NCI-H2227 treated with DMSO at 0.1 percent for 48 hours (cell line): ENCODE measurements at regions not wholly inside any gene's neighbourhood (a gene's known extent, or its start where the extent isn't known, plus 50 kb on each side); places are given as distances from the start of the nearest gene placed in this dataset.
A peak's percentile ranks its signal among the peaks of the same experiment; 100 is the strongest.
"Not testable (repeated sequence)": the region's sequence is repeated elsewhere in the genome, so short reads cannot be mapped to it uniquely, and the experiment has no call there.

Experiments used
- DNase-seq: peaks from one replicate; lab custom pipeline; 2025; lab: John Stamatoyannopoulos, UW

DNA sequence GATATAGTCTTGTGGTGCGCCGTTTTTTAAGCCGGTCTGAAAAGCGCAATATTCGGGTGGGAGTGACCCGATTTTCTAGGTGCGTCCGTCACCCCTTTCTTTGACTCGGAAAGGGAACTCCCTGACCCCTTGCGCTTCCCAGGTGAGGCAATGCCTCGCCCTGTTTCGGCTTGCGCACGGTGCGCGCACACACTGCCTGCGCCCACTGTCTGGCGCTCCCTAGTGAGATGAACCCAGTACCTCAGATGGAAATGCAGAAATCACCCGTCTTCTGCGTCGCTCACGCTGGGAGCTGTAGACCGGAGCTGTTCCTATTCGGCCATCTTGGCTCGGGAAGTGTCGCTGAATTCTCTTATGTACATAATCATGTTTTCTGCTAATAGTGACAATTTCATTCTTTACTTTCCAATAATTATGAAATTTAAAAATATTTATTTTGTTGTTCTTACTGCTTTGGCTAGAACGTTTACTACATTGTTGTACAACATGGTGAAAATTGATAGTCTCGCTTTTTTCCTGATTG lies 61.2 kb upstream of the MINDY3 start:
- peak; percentile 39 for DNase-seq

DNA sequence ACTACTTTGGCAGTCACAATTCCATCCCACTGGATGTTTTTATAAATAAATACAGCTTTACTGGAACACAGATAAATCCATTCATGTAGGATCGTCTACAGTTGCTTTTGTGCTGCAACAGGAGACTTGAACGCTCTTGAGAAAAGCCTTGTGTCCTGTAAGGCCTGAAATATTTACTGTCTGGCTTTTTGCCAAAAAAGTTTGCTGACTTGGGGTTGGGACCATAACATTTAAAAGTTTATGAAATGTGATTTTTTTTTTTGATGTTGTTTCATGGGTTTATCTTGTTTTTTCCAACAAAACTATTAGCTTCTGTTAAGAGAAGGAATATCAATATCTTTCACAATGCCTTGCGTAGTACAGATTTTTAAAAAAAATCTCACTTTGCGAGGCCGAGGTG lies 71.1 kb upstream of the MINDY3 start:
- DNase-seq, result no peak

DNA sequence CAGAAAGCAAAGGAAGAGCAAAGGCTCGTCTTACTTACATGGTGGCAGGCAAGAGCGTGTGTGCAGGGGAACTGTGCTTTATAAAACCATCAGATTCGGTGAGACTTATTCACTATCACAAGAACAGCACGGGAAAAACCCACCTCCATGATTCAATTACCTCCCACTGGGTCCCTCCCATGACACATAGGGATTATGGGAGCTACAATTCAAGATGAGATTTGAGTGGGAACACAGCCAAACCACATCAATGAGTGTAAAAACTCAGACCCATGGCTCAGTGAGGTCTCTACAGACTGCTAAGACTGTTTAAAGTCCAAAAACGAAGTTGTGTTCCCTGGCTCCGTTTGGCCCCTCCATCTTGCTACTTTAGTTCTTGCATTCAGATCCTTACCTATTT lies 79.2 kb upstream of the MINDY3 start:
- not testable (repeated sequence) for DNase-seq

DNA sequence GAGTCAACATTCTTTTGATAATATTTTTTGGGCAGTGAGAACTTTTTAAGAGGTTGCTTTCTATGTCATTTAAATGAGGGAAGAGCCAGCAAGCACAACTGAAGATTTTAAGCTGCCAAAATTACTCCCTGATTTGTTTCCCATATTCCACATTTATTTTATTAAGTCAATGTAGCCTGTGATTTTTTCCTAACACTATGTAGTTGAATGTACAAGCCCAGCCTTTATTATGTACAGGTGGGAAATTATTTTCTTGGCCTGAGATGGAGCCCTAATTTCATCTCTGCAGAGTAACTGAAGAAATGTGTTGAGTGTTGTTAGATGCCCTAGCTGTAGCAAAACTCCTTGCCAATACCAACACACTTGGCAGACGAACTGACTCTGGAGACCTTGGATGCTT lies 83.1 kb upstream of the MINDY3 start:
- no peak for DNase-seq

DNA sequence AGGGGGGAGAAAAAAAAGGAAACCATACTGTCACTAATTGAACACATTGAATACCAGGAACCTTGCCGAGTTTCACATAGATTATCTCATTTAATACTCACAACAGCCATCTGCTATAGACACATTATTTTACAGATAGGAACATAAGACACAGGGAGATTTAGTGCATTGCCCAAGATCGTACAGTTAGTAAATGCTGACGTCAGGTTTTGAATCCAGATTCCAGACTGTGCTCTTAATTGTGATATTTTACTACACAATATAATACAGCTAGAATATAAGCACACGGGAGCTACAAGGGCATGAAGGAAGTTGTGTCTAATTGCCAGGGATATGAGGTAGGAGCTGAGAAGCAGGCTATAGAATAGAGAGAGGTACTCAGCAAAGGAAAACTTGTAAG lies 93.9 kb upstream of the MINDY3 start:
- no peak for DNase-seq

DNA sequence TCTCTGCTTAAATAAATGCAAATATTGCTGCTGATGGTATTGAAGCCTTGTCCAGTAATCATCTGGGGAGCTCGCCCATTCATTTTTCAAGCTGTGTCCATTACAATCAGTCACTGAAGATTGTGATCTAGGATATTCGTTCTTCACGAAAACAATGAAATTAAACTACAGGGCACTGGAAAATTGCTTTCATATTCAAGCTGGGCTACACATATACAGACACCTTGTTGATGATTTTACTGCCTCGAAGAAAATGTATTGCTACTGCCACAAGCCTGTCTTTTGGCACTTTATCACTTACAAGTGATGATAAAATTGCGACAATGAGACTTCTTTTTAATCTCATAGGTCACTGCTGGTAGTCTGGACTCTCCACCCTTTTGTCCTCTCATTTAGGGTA lies 100.0 kb upstream of the MINDY3 start:
- DNase-seq, result no peak

DNA sequence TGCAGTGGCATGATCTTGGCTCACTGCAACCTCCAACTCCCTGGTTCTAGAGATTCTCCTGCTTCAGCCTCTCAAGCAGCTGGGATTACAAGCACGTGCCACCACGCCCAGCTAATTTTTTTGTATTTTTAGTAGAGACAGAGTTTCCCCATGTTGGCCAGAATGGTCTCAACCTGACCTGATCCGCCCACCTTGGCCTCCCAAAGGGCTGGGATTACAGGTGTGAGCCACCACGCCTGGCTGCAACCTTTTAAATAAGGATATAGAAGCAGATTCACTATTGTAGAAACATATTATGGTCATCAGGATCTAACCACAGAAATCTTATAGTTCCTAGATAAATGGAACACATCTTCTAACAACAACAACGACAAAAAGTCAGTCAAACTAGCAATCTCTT lies 112.4 kb upstream of the MINDY3 start:
- not testable (repeated sequence) for DNase-seq

DNA sequence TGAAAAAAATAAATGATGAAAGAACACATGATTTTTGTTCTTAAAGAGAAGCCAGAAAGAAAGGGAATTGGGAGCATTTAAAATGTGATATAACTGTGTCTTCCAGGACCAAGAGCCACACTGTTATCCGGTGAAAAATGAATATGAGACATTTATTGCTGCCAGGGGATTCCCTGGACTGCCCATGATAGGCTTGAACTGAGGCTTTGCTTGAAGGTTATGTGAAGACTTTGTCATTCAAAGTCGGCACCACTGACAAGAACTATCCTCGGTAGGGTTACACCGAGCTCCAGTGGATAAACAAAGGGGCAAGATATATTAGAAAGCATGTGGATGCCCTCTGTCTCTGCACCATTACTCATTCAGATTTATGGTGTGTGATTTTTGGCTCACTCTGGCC lies 125.4 kb upstream of the MINDY3 start:
- no peak for DNase-seq

DNA sequence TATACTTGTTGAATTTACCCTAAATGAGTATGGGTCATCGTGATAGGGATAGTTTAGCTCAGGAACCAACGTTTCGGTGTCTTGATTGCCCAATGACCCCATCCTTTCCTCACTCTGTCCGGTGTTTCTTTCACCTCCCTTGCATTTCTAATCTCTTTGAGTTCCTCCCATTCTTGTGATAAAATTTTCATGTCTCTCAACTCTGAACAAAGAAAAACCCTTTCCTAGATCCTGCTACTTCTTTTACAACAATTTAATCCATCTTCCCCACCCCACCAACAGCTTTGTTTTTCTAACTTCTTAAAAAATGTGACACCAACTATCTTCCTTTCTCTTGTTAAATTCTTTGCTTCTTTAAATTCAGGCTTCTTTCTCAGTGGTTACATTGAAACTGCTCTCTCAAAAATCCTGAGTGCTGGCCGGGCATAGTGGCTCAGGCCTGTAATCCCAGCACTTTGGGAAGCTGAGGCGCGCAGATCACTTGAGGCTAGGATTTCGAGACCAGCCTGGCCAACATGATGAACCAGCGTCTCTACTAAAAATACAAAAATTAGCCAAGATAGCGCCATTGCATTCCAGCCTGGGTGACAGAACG lies 130.3 kb upstream of the MINDY3 start:
- DNase-seq, result no peak

DNA sequence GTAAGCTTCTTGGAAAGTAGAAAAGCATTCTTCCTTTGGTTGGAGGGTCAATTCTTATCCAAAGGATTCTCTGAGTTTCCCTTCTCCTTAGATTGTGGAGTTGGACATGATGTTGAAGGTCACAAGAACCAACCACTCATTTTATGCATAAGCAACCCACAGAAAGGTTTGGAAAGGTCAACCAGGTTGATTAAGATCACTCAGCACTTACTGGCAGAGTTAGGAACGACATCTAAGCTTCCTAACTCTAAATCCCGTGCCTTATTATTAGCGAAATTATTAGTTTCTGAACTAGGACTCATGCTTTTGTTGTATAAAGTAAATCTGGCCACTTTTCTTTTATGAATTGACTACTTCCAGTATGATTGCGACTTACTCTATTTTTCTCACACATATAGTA lies 137.0 kb upstream of the MINDY3 start:
- DNase-seq, result no peak

DNA sequence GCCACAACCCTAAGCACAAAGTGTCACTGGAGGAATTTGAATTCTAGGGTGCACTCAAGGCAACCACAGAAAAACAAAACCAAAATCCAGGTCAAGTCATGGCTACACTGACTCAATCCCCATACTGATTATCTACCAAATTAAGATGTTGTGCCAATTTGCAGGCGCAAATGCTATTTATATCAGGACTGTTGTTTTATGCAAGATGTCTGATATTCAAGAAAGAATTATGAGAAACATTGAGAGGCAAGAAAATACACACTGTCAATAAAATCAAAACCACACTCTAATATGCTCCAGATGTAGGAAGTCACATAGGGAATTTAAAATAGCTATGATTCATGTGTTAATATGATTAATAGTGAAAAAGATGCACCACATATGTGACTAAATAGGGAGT lies 141.3 kb upstream of the MINDY3 start:
- no peak for DNase-seq

DNA sequence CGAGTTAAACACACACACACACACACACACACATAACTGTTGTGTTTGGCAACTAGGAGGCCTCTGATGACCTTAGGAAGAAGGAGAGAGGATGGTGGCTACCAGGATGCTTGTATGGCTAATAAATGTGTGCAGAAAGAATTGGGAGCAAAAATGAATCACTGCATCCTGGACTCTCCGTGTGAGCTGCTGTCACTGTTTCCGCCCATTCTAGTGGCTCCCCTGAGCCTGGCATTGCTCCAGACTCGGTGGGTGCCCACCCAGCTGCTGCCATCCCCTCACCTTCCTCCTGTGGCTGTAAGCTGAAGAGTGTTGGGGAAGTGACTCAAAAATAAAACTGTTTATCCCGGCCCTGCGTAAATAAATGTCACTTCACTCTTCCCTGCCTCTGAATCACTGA lies 149.5 kb upstream of the MINDY3 start:
- no peak for DNase-seq

DNA sequence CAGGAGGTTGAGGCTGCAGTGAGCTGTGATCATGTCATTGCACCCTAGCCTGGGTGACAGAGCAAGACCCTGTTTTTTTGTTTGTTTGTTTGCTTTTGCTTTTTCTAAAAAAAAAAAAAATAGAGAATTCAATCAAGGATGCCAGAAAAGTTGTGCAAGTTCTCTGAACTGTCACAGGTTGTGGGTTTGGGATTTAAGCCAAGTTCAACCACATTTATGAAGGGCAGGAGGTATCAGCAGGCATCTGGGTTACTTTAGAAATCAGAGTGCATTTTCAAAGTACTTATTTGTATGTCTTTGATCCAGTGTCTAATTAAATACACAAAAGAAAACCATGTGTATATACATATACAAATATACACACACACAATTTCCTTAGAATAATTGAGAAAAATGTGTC lies 151.2 kb upstream of the MINDY3 start:
- no peak for DNase-seq

DNA sequence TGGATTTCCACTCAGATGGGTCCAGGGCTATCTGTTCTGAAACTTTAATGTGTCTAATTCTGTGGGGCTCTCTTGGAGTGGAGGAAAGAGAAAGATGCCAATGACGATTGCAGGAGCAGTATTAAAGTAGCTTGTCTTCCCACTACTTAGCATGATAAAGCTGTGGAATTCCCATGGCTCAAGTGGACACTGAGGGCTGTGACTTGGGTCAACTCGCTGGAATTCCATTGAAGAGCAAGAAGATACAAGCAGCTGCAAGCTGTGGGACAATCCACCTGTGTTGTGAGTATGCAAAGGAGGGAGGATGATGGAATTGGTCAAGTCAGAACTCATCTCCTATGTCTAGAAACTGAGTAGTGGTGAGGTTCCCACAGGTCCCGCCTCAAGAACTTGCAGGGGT lies 154.2 kb upstream of the MINDY3 start:
- no peak for DNase-seq

DNA sequence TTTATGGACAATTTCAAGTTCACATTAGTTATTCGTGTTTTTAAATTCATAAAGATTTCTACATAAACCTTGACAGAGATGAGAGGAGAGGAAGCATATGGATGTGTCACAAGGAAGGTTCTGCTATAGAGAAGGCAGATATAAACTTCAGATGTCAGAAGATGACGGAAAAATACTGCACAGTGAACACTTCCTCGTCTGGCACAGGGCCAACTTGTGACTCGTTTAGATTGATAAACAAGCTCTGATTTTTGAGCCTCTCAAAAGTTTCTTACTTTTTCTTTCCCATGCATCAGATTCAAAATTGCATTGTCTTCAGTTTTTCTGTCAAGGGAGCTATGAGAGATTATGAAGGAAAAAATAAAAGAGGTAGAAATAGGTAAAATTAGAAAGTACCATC lies 156.4 kb upstream of the MINDY3 start:
- DNase-seq, result no peak

DNA sequence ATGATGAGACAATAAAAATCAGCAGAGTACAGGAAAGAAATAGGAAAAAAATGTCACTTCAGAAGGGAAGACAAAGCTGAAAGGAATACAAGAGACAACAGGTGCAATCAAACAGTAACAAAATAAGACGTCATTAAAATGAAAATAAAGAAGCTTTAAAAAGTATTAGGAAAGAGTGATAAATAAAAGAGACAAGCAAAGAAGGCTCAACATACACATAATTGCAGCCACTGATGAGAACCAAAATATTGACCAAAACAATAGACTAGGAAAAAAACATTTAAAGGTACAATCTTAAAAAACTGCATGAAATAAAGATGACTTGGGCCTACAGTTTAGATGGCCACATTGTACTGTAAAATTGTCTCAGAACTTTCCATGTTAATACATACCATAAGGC lies 160.5 kb upstream of the MINDY3 start:
- DNase-seq, result no peak

DNA sequence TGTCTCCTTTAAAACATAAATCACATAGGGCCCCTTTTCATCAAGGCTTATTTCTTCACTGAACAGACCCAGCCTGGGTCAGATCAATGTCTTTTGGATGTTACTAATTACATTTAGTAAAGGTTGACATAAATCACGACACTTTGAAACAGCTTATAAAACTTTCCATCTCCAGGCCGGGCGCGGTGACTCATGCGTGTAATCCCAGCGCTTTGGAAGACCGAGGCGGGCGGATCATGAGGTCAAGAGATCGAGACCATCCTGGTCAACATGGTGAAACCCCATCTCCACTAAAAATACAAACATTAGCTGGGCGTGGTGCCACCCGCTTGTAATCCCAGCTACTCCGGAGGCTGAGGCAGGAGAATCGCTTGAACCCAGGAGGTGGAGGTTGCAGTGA lies 166.5 kb upstream of the MINDY3 start:
- DNase-seq, result not testable (repeated sequence)

DNA sequence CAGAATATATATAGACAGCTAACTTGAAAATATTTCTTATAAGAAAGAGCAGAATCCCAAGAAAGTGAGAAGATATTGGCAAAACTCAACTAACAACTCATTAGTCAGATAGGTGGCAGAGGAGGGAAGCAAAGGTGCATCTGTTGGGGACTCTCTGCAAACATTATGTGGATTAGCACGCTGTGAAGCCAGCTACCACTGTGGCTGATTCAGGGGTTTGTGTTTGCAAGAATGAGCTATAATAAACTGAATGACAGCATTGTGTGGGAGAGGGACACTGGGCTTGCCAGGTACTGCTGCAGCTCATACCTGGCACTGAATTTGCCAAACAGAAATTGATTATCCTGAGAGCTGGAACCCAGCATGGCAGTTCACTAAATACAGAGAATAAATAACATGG lies 170.3 kb upstream of the MINDY3 start:
- no peak for DNase-seq

DNA sequence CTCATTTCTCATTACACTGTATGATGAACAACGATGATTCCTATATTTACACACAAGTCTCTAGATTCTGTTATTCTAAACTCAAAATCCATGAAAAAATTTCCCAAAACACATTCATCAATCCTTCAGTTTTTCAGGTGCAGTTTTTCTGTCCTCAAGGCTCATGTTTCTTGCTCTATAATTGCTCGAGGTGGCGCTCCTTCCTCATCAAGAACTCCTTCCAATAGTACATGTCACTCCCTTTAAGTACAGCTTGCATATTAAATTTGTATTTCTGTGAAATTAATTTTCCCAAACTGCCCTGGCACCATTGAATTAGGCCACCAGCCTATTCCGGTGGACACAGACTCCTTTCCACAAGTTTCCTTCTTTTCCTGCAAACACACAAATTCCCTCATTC lies 188.7 kb upstream of the MINDY3 start:
- no peak for DNase-seq

DNA sequence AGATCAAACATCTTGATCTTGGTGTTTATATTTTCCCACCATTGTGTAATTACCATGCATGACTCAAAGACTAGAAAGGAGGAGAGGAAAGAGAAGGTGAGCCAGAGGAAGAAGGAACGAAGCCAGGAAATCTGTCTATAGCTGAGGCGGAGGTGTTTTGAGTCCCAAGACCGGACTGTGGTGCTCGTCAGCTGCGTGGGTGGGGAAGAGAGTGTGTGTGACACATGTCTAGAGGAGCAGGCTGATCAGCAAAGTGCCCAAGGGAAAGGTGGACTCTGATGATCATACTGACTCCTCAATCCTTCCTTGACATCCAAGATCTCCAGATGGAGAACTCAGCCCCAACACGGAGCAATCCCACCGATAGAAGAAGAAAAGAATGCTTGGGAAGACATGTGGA lies 189.5 kb upstream of the MINDY3 start:
- DNase-seq, result no peak

DNA sequence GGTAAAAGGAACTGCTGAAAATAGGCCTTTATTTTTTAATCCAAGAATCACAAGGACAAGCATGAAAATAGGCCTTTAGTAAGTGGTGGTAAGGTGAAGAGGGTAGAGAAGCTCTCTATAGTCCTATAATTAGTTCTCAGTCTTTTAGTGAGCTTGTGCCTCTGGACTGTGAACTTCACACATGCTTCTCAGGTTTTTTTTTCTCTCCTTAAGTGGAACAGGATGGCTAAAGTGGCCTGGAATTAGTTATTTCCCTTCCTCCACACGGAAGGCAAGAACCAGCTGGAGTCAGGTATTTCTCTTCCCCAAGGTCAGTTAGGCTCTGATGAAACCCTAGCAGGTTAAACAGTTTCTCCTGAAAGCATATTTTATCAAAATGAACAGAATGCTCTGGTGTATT lies 203.0 kb upstream of the MINDY3 start:
- no peak for DNase-seq

DNA sequence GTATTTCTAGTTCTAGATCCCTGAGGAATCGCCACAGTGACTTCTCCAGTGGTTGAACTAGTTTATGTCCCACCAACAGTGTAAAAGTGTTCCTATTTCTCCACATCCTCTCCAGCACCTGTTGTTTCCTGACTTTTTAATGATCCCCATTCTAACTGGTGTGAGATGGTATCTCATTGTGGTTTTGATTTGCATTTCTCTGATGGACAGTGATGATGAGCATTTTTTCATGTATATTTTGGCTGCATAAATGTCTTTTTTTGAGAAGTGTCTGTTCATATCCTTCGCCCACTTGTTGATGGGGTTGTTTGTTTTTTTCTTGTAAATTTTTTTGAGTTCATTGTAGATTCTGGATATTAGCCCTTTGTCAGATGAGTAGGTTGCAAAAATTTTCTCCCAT lies 223.2 kb upstream of the MINDY3 start:
- DNase-seq, result not testable (repeated sequence)

DNA sequence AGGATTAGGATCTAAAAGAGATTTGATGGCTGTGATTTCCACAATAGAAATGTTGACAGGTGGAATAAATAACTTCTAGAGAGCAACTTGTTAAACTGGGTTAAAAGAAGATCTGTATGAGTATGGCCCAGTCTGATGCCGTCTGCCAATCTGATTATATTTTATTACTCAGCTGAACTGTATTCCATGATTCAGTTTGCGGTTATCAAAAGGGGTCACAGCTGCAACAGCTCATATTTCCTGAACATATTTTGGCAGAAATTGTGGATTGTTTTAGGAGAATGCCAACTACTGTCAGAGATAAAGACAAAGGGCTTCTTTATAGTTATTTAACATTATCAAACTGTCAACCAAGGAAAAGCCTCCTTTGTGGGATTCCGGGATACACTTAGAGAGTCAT lies 244.8 kb upstream of the MINDY3 start:
- no peak for DNase-seq

DNA sequence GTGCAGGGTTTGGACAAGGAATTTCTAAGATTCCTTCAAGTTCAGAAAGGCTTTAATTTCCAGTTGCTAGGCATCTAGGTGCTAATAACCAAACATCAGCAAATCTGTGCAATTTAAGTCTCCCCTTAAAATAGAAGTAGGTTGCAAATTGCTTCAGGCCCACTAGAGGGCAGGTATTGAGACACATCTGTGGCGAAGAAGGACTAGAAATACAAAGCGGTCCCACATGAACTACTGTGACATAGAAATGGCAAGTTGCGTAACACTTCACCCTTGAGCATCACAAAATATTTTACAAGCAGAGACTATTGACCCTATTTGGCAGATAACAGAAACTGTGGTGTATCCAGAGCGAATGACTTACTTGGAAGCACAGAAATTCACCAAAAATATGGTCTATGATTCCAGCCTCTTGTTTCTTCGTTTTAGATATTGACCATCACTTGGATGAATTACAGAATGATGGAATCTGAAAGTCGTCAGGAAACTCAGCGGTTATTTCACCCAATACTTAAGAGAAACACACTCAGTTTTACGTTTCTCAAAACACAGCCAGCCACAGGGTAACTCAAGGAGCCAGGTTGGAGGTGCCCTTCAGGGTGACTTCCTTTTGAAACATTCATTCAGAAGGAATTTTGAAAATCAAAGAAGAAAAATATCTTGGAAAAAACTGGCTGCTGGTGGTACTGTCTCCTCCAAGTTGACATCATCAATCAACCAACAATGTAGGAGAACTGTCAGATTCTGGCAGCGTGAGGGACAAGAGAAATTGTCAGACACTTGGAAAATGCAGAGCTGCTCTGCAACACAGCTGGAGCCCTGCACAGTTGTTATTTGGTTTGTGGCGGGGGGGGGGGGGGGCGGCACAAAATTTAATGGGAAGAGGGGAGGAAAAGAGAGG lies 256.3 kb upstream of the MINDY3 start:
- no peak for DNase-seq
